HEK293 (cell line): ENCODE measurements at regions not wholly inside any gene's neighbourhood (a gene's known extent, or its start where the extent isn't known, plus 50 kb on each side); places are given as distances from the start of the nearest gene placed in this dataset.

Source experiments
- CTCF ChIA-PET: fragments of 350-600 bp; formaldehyde crosslinking; extraction: SDS; loops from one replicate; lab custom pipeline; 2021; ENCODE audit warnings: antibody characterized with exemption; lab: Yijun Ruan, JAX
- POLR2A ChIA-PET: fragments of 300-600 bp; formaldehyde crosslinking; extraction: SDS; loops from one replicate; lab custom pipeline; 2020; ENCODE audit warnings: antibody characterized with exemption, inconsistent platforms; lab: Yijun Ruan, JAX
- H3K27ac ChIP-seq: fragments of 200-500 bp; sonication (Bioruptor generic); 2 replicates; pipeline ENCODE4 v1.5.1; 2014; ENCODE audit warnings: low read depth, low read length, control low read depth, inconsistent platforms; ENCODE audit errors: extremely low read depth
- H3K36me3 ChIP-seq, 2 experiments: fragments of 200-500 bp in 1 of 2; sonication (Bioruptor generic) in 1 of 2; 1 replicate in 1 of 2; 2 replicates in 1 of 2; pipeline ENCODE4 v1.5.1; 2014 to 2017; ENCODE audit warnings: inconsistent platforms in 2 of 2, low read length in 2 of 2; ENCODE audit not compliant: control insufficient read depth in 2 of 2, insufficient read depth in 1 of 2
- H3K4me1 ChIP-seq: fragments of 200-500 bp; sonication (Bioruptor generic); 2 replicates; pipeline ENCODE4 v1.5.1; 2014; ENCODE audit warnings: mild to moderate bottlenecking, low read length, inconsistent platforms; ENCODE audit not compliant: control insufficient read depth, insufficient read depth
- H3K4me3 ChIP-seq: 2 replicates; pipeline ENCODE4 v1.5.1; 2011; ENCODE audit warnings: low read depth, mild to moderate bottlenecking, control low read depth, low read length, moderate library complexity
- H3K9me3 ChIP-seq: fragments of 200-500 bp; sonication (Bioruptor generic); 2 replicates; pipeline ENCODE4 v1.5.1; 2014; ENCODE audit warnings: low read depth, low read length, inconsistent platforms; ENCODE audit not compliant: control insufficient read depth, insufficient read depth
- BCL11A ChIP-seq: fragments of 450-650 bp; formaldehyde crosslinking; IDR thresholded peaks from 2 replicates; pipeline ENCODE4 v1.5.1; 2016; ENCODE audit warnings: low read depth, missing biosample characterization, missing genetic modification characterization
- GFI1B ChIP-seq: fragments of 450-650 bp; formaldehyde crosslinking; IDR thresholded peaks from 2 replicates; pipeline ENCODE4 v1.5.1; 2016; ENCODE audit warnings: missing biosample characterization, missing genetic modification characterization
- ZBTB17 ChIP-seq: fragments of 450-650 bp; formaldehyde crosslinking; IDR thresholded peaks from 2 replicates; pipeline ENCODE4 v1.5.1; 2016; ENCODE audit warnings: missing biosample characterization, missing genetic modification characterization
- ZBTB21 ChIP-seq: fragments of 450-650 bp; formaldehyde crosslinking; IDR thresholded peaks from 2 replicates; pipeline ENCODE4 v1.5.1; 2017; ENCODE audit warnings: missing biosample characterization, missing genetic modification characterization
- ZNF16 ChIP-seq: fragments of 450-650 bp; formaldehyde crosslinking; IDR thresholded peaks from 2 replicates; pipeline ENCODE4 v1.5.1; 2016; ENCODE audit warnings: low read depth, missing biosample characterization, missing genetic modification characterization
- ZNF174 ChIP-seq: fragments of 450-650 bp; formaldehyde crosslinking; IDR thresholded peaks from 2 replicates; pipeline ENCODE4 v1.5.0; 2017; ENCODE audit warnings: missing biosample characterization, mild to moderate bottlenecking, missing genetic modification characterization
- ZNF223 ChIP-seq: fragments of 450-650 bp; formaldehyde crosslinking; IDR thresholded peaks from 2 replicates; pipeline ENCODE4 v1.5.1; 2016; ENCODE audit warnings: missing biosample characterization, missing genetic modification characterization
- ZNF23 ChIP-seq: fragments of 450-650 bp; formaldehyde crosslinking; IDR thresholded peaks from 2 replicates; pipeline ENCODE4 v1.5.1; 2016; ENCODE audit warnings: missing biosample characterization, missing genetic modification characterization, borderline replicate concordance
- ZNF654 ChIP-seq: fragments of 450-650 bp; formaldehyde crosslinking; IDR thresholded peaks from 2 replicates; pipeline ENCODE4 v1.5.1; 2016; ENCODE audit warnings: low read depth, missing biosample characterization, missing genetic modification characterization
- ZNF791 ChIP-seq: fragments of 450-650 bp; formaldehyde crosslinking; IDR thresholded peaks from 2 replicates; pipeline ENCODE4 v1.5.1; 2016; ENCODE audit warnings: missing biosample characterization, missing genetic modification characterization
- TF ChIP-seq, protein P1 (sequence below): fragments of 450-650 bp; formaldehyde crosslinking; IDR thresholded peaks from 2 replicates; pipeline ENCODE4 v1.5.1; 2016; ENCODE audit warnings: missing biosample characterization, missing genetic modification characterization, borderline replicate concordance
- TF ChIP-seq, protein P2 (sequence below): fragments of 450-650 bp; formaldehyde crosslinking; IDR thresholded peaks from 2 replicates; pipeline ENCODE4 v1.5.1; 2017; ENCODE audit warnings: missing biosample characterization, missing genetic modification characterization
- TF ChIP-seq, protein P3 (sequence below): fragments of 450-650 bp; formaldehyde crosslinking; IDR thresholded peaks from 2 replicates; pipeline ENCODE4 v1.5.1; 2017; ENCODE audit warnings: missing biosample characterization, missing genetic modification characterization
- TF ChIP-seq, protein P4 (sequence below): fragments of 450-650 bp; formaldehyde crosslinking; IDR thresholded peaks from 2 replicates; pipeline ENCODE4 v1.5.1; 2017; ENCODE audit warnings: missing biosample characterization, missing genetic modification characterization
- TF ChIP-seq, protein P5 (sequence below): fragments of 450-650 bp; formaldehyde crosslinking; IDR thresholded peaks from 2 replicates; pipeline ENCODE4 v1.5.1; 2016; ENCODE audit warnings: missing biosample characterization, missing genetic modification characterization
- TF ChIP-seq, protein P6 (sequence below): fragments of 450-650 bp; formaldehyde crosslinking; IDR thresholded peaks from 2 replicates; pipeline ENCODE4 v1.5.1; 2016; ENCODE audit warnings: missing biosample characterization, missing genetic modification characterization
- TF ChIP-seq, protein P7 (sequence below): fragments of 450-650 bp; formaldehyde crosslinking; conservative IDR thresholded peaks from 2 replicates; pipeline ENCODE4 v1.5.1; 2016; ENCODE audit warnings: low read depth, missing biosample characterization, missing genetic modification characterization

DNA sequence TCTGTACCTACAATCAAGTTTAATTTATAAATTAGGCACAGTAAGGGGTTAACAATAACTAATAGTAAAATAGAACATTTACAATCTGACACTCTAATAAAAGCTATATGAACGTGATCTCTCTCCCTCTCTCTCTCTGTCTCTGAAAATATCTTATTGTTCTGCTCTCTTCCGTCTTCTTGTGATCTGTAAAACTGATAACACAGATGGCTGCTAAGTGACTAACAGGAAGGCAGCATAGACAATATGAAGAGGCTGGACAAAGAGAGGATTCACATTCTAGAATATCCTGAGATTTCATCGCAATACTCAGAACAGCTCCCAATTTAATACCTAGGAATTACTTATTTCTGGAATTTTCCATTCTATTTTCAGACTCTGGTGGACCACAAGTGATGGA, 827.2 kb downstream of the FLRT2 start (continued):
- TF ChIP-seq, protein P1, sequence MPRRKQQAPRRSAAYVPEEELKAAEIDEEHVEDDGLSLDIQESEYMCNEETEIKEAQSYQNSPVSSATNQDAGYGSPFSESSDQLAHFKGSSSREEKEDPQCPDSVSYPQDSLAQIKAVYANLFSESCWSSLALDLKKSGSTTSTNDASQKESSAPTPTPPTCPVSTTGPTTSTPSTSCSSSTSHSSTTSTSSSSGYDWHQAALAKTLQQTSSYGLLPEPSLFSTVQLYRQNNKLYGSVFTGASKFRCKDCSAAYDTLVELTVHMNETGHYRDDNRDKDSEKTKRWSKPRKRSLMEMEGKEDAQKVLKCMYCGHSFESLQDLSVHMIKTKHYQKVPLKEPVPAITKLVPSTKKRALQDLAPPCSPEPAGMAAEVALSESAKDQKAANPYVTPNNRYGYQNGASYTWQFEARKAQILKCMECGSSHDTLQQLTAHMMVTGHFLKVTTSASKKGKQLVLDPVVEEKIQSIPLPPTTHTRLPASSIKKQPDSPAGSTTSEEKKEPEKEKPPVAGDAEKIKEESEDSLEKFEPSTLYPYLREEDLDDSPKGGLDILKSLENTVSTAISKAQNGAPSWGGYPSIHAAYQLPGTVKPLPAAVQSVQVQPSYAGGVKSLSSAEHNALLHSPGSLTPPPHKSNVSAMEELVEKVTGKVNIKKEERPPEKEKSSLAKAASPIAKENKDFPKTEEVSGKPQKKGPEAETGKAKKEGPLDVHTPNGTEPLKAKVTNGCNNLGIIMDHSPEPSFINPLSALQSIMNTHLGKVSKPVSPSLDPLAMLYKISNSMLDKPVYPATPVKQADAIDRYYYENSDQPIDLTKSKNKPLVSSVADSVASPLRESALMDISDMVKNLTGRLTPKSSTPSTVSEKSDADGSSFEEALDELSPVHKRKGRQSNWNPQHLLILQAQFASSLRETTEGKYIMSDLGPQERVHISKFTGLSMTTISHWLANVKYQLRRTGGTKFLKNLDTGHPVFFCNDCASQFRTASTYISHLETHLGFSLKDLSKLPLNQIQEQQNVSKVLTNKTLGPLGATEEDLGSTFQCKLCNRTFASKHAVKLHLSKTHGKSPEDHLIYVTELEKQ (tag by site-specific recombination): no peak
- TF ChIP-seq, all 188 proteins: peak for 0

DNA sequence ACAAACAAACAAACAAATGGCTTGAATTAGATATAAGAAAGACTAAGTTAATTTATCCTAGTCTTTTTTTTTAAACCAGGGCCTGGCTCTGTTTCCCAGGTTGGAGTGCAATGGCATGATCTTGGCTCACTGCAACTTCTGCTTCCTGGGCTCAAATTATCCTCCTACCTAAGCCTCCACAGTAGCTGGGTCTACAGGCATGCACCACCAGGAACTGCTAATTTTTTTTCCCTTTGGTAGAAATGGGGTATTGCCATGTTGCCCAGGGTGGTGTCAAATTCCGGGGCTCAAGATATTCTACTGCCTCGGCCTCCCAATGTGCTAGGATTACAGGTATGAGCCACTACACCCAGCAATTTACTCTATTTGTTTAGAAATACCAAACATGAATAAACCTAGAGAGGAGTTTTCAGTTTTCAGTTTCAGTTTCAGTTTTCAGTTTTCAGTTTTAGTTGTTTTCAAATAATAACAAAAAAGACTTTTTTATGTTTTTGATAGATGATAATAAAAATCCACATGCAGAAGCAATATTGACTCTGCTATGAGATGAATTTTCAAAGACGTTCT, 817.0 kb downstream of the FLRT2 start:
- POLR2A ChIA-PET: no interaction called here
- Histone ChIP-seq H3K9me3 (no peaks in the 10 kb centered on the region), H3K4me3 (no peak overlapping the region), H3K4me1 (no peaks in the 10 kb centered on the region), H3K27ac (no peak overlapping the region), H3K36me3 (no peaks in the 10 kb centered on the region)
- TF ChIP-seq ZBTB17 (tag by site-specific recombination) (no peak), ZNF654 (tag by site-specific recombination) (no peak), ZNF174 (tag by site-specific recombination) (no peak), ZBTB21 (tag by site-specific recombination) (no peak), ZNF791 (tag by site-specific recombination) (no peak), ZNF23 (tag by site-specific recombination) (no peak), ZNF223 (tag by site-specific recombination) (no peak), ZNF16 (tag by site-specific recombination) (no peak), GFI1B (tag by site-specific recombination) (no peak), BCL11A (tag by site-specific recombination) (no peak)
- TF ChIP-seq, protein P2, sequence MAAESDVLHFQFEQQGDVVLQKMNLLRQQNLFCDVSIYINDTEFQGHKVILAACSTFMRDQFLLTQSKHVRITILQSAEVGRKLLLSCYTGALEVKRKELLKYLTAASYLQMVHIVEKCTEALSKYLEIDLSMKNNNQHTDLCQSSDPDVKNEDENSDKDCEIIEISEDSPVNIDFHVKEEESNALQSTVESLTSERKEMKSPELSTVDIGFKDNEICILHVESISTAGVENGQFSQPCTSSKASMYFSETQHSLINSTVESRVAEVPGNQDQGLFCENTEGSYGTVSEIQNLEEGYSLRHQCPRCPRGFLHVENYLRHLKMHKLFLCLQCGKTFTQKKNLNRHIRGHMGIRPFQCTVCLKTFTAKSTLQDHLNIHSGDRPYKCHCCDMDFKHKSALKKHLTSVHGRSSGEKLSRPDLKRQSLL (tag by site-specific recombination): no peak
- TF ChIP-seq, protein P3, sequence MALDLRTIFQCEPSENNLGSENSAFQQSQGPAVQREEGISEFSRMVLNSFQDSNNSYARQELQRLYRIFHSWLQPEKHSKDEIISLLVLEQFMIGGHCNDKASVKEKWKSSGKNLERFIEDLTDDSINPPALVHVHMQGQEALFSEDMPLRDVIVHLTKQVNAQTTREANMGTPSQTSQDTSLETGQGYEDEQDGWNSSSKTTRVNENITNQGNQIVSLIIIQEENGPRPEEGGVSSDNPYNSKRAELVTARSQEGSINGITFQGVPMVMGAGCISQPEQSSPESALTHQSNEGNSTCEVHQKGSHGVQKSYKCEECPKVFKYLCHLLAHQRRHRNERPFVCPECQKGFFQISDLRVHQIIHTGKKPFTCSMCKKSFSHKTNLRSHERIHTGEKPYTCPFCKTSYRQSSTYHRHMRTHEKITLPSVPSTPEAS: no peak
- TF ChIP-seq, protein P4, sequence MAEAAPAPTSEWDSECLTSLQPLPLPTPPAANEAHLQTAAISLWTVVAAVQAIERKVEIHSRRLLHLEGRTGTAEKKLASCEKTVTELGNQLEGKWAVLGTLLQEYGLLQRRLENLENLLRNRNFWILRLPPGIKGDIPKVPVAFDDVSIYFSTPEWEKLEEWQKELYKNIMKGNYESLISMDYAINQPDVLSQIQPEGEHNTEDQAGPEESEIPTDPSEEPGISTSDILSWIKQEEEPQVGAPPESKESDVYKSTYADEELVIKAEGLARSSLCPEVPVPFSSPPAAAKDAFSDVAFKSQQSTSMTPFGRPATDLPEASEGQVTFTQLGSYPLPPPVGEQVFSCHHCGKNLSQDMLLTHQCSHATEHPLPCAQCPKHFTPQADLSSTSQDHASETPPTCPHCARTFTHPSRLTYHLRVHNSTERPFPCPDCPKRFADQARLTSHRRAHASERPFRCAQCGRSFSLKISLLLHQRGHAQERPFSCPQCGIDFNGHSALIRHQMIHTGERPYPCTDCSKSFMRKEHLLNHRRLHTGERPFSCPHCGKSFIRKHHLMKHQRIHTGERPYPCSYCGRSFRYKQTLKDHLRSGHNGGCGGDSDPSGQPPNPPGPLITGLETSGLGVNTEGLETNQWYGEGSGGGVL (tag by site-specific recombination): no peak
- TF ChIP-seq, protein P5, sequence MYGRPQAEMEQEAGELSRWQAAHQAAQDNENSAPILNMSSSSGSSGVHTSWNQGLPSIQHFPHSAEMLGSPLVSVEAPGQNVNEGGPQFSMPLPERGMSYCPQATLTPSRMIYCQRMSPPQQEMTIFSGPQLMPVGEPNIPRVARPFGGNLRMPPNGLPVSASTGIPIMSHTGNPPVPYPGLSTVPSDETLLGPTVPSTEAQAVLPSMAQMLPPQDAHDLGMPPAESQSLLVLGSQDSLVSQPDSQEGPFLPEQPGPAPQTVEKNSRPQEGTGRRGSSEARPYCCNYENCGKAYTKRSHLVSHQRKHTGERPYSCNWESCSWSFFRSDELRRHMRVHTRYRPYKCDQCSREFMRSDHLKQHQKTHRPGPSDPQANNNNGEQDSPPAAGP (tag by site-specific recombination): no peak
- TF ChIP-seq, protein P6, sequence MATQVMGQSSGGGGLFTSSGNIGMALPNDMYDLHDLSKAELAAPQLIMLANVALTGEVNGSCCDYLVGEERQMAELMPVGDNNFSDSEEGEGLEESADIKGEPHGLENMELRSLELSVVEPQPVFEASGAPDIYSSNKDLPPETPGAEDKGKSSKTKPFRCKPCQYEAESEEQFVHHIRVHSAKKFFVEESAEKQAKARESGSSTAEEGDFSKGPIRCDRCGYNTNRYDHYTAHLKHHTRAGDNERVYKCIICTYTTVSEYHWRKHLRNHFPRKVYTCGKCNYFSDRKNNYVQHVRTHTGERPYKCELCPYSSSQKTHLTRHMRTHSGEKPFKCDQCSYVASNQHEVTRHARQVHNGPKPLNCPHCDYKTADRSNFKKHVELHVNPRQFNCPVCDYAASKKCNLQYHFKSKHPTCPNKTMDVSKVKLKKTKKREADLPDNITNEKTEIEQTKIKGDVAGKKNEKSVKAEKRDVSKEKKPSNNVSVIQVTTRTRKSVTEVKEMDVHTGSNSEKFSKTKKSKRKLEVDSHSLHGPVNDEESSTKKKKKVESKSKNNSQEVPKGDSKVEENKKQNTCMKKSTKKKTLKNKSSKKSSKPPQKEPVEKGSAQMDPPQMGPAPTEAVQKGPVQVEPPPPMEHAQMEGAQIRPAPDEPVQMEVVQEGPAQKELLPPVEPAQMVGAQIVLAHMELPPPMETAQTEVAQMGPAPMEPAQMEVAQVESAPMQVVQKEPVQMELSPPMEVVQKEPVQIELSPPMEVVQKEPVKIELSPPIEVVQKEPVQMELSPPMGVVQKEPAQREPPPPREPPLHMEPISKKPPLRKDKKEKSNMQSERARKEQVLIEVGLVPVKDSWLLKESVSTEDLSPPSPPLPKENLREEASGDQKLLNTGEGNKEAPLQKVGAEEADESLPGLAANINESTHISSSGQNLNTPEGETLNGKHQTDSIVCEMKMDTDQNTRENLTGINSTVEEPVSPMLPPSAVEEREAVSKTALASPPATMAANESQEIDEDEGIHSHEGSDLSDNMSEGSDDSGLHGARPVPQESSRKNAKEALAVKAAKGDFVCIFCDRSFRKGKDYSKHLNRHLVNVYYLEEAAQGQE (tag by site-specific recombination): no peak
- TF ChIP-seq, protein P7, sequence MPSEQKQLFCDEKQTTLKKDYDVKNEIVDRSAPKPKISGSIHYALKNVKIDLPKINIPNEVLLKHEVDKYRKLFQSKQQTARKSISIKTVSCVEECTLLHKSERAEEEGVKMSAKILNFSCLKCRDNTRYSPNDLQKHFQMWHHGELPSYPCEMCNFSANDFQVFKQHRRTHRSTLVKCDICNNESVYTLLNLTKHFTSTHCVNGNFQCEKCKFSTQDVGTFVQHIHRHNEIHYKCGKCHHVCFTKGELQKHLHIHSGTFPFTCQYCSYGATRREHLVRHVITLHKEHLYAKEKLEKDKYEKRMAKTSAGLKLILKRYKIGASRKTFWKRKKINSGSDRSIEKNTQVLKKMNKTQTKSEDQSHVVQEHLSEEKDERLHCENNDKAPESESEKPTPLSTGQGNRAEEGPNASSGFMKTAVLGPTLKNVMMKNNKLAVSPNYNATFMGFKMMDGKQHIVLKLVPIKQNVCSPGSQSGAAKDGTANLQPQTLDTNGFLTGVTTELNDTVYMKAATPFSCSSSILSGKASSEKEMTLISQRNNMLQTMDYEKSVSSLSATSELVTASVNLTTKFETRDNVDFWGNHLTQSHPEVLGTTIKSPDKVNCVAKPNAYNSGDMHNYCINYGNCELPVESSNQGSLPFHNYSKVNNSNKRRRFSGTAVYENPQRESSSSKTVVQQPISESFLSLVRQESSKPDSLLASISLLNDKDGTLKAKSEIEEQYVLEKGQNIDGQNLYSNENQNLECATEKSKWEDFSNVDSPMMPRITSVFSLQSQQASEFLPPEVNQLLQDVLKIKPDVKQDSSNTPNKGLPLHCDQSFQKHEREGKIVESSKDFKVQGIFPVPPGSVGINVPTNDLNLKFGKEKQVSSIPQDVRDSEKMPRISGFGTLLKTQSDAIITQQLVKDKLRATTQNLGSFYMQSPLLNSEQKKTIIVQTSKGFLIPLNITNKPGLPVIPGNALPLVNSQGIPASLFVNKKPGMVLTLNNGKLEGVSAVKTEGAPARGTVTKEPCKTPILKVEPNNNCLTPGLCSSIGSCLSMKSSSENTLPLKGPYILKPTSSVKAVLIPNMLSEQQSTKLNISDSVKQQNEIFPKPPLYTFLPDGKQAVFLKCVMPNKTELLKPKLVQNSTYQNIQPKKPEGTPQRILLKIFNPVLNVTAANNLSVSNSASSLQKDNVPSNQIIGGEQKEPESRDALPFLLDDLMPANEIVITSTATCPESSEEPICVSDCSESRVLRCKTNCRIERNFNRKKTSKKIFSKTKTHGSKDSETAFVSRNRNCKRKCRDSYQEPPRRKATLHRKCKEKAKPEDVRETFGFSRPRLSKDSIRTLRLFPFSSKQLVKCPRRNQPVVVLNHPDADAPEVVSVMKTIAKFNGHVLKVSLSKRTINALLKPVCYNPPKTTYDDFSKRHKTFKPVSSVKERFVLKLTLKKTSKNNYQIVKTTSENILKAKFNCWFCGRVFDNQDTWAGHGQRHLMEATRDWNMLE (tag by site-specific recombination): no peak
- CTCF ChIA-PET: no interaction called here
